K562 (cell line): ENCODE measurements at regions not wholly inside any gene's neighbourhood (a gene's known extent, or its start where the extent isn't known, plus 50 kb on each side); places are given as distances from the start of the nearest gene placed in this dataset.

Experiments used
- IFI16 ChIP-seq: fragments of 250-450 bp; sonication (Bioruptor Pico); IDR thresholded peaks from 2 replicates; pipeline ENCODE4 v2.1.2; 2022; ENCODE audit warnings: mild to moderate bottlenecking, inconsistent platforms
- NFYB ChIP-seq: IDR thresholded peaks from 2 replicates; pipeline ENCODE4 v1.6.1; 2011; ENCODE audit warnings: mild to moderate bottlenecking, moderate library complexity; ENCODE audit not compliant: insufficient read length; ENCODE audit errors: extremely low read depth
- NONO ChIP-seq, 2 experiments: fragments of 200-400 bp in 1 of 2; fragments of 450-650 bp in 1 of 2; formaldehyde crosslinking in 1 of 2; IDR thresholded peaks; 2 replicates each; pipeline ENCODE4 v1.6.1; 2017; ENCODE audit warnings: low read depth in 2 of 2, mild to moderate bottlenecking in 2 of 2, moderate library complexity in 2 of 2, low read length in 1 of 2
- POLR2AphosphoS5 ChIP-seq: IDR thresholded peaks from 2 replicates; pipeline ENCODE4 v1.6.1; 2011; ENCODE audit warnings: mild to moderate bottlenecking, low read depth, low read length, moderate library complexity; ENCODE audit not compliant: control insufficient read depth, insufficient read depth
- SIN3A ChIP-seq, 2 experiments: fragments of 150-350 bp in 1 of 2; IDR thresholded peaks; 2 replicates each; pipeline ENCODE4 v1.6.1; 2011 to 2016; ENCODE audit warnings: borderline replicate concordance in 2 of 2, low read depth in 2 of 2, low read length in 2 of 2, mild to moderate bottlenecking in 2 of 2, moderate library complexity in 2 of 2; ENCODE audit not compliant: control insufficient read depth in 1 of 2
- TRIM24 ChIP-seq, 2 experiments: fragments of 450-650 bp; IDR thresholded peaks; 2 replicates each; pipeline ENCODE4 v1.6.1; 2016
- ZBTB7A ChIP-seq: IDR thresholded peaks from 2 replicates; pipeline ENCODE4 v1.6.1; 2011; ENCODE audit warnings: low read depth, mild to moderate bottlenecking, low read length, moderate library complexity, borderline replicate concordance; ENCODE audit not compliant: control insufficient read depth
- ZNF707 ChIP-seq: fragments of 250-450 bp; sonication (Bioruptor Pico); conservative IDR thresholded peaks from 2 replicates; pipeline ENCODE4 v1.8.0; 2022; ENCODE audit warnings: inconsistent platforms, mild to moderate bottlenecking, moderate library complexity
- TF ChIP-seq, protein P1 (sequence below), 3 experiments: IDR thresholded peaks in 2 of 3; conservative IDR thresholded peaks in 1 of 3; 2 replicates each; pipeline ENCODE4 v1.5.1; 2011 to 2012; ENCODE audit warnings: low read length in 3 of 3, mild to moderate bottlenecking in 3 of 3, control low read depth in 2 of 3, improper control_type of control experiment in 1 of 3, inconsistent platforms in 1 of 3, low read depth in 1 of 3, mixed read lengths in 1 of 3, moderate library complexity in 1 of 3; ENCODE audit not compliant: insufficient read depth in 2 of 3
- TF ChIP-seq, protein P2 (sequence below): sonication (generic); formaldehyde crosslinking; IDR thresholded peaks from 2 replicates; pipeline ENCODE4 v1.8.0; 2022; ENCODE audit warnings: mild to moderate bottlenecking, missing genetic modification reagents

DNA sequence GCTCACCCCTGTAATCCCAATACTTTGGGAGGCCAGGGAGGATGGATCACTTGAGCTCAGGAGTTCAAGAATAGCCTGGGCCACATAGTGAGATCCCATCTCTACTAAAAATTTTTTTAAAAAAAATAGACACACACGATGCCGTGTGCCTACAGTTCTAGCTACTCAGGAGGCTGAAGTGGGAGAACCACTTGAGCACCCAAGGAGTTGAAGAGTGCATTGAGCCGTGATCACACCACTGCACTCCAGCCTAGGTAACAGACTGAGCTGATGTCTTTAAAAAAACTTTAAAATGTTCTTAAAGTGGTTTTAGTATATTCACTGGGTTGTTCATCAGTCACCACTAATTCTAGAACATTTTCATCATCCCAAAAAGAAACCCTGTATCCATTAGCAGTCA is 51.9 kb upstream of the RNF38 start:
- TF ChIP-seq, protein P1, sequence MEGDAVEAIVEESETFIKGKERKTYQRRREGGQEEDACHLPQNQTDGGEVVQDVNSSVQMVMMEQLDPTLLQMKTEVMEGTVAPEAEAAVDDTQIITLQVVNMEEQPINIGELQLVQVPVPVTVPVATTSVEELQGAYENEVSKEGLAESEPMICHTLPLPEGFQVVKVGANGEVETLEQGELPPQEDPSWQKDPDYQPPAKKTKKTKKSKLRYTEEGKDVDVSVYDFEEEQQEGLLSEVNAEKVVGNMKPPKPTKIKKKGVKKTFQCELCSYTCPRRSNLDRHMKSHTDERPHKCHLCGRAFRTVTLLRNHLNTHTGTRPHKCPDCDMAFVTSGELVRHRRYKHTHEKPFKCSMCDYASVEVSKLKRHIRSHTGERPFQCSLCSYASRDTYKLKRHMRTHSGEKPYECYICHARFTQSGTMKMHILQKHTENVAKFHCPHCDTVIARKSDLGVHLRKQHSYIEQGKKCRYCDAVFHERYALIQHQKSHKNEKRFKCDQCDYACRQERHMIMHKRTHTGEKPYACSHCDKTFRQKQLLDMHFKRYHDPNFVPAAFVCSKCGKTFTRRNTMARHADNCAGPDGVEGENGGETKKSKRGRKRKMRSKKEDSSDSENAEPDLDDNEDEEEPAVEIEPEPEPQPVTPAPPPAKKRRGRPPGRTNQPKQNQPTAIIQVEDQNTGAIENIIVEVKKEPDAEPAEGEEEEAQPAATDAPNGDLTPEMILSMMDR (IDR thresholded peaks at IDR 0.05 in 2 of 3, conservative IDR thresholded peaks at IDR 0.05 in 1 of 3; ENCODE audit: insufficient read depth in 2 of 3, low read depth in 1 of 3, low read length in 3 of 3): no peak
- TF ChIP-seq TRIM24 (IDR thresholded peaks at IDR 0.05): no peak
- TF ChIP-seq IFI16: no peak
- no peak for TF ChIP-seq NONO (IDR thresholded peaks at IDR 0.05; ENCODE audit: low read depth in 2 of 2, low read length in 1 of 2)
- no peak for TF ChIP-seq ZNF707 (CRISPR knock-in tag)
- TF ChIP-seq, protein P2, sequence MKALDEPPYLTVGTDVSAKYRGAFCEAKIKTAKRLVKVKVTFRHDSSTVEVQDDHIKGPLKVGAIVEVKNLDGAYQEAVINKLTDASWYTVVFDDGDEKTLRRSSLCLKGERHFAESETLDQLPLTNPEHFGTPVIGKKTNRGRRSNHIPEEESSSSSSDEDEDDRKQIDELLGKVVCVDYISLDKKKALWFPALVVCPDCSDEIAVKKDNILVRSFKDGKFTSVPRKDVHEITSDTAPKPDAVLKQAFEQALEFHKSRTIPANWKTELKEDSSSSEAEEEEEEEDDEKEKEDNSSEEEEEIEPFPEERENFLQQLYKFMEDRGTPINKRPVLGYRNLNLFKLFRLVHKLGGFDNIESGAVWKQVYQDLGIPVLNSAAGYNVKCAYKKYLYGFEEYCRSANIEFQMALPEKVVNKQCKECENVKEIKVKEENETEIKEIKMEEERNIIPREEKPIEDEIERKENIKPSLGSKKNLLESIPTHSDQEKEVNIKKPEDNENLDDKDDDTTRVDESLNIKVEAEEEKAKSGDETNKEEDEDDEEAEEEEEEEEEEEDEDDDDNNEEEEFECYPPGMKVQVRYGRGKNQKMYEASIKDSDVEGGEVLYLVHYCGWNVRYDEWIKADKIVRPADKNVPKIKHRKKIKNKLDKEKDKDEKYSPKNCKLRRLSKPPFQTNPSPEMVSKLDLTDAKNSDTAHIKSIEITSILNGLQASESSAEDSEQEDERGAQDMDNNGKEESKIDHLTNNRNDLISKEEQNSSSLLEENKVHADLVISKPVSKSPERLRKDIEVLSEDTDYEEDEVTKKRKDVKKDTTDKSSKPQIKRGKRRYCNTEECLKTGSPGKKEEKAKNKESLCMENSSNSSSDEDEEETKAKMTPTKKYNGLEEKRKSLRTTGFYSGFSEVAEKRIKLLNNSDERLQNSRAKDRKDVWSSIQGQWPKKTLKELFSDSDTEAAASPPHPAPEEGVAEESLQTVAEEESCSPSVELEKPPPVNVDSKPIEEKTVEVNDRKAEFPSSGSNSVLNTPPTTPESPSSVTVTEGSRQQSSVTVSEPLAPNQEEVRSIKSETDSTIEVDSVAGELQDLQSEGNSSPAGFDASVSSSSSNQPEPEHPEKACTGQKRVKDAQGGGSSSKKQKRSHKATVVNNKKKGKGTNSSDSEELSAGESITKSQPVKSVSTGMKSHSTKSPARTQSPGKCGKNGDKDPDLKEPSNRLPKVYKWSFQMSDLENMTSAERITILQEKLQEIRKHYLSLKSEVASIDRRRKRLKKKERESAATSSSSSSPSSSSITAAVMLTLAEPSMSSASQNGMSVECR: no peak
- no peak for TF ChIP-seq SIN3A (IDR thresholded peaks at IDR 0.05; ENCODE audit: borderline replicate concordance in 2 of 2, control insufficient read depth in 1 of 2, low read depth in 2 of 2, low read length in 2 of 2)
- TF ChIP-seq POLR2AphosphoS5: no peak
- TF ChIP-seq ZBTB7A: no peak
- TF ChIP-seq NFYB: no peak
